GM21447 (cell line): ENCODE measurements at regions not wholly inside any gene's neighbourhood (a gene's known extent, or its start where the extent isn't known, plus 50 kb on each side); places are given as distances from the start of the nearest gene placed in this dataset.
"Not testable (repeated sequence)": the region's sequence is repeated elsewhere in the genome, so short reads cannot be mapped to it uniquely, and the experiment has no call there.

Experiments
- ATAC-seq: cut with Tn5 transposase; IDR thresholded peaks from one replicate; pipeline ENCODE4 v1.9.1; 2021; ENCODE audit not compliant: unreplicated experiment

- not testable (repeated sequence) for ATAC-seq
Observed at GRCh38 chr11:100409267-100409666, 277.8 kb upstream of the ARHGAP42 start.

GRCh38 chr11:100419518-100419917 lies 267.6 kb upstream of the ARHGAP42 start:
- no peak for ATAC-seq

GRCh38 chr11:100434821-100435641 lies 252.1 kb upstream of the ARHGAP42 start:
- ATAC-seq = no peak

- no peak for ATAC-seq
Observed at GRCh38 chr11:100438376-100438775, 248.7 kb upstream of the ARHGAP42 start.

- ATAC-seq = no peak
Observed at GRCh38 chr11:100441086-100441485, 246.0 kb upstream of the ARHGAP42 start.

GRCh38 chr11:100442017-100442416 lies 245.1 kb upstream of the ARHGAP42 start:
- no peak for ATAC-seq

GRCh38 chr11:100445231-100445735 lies 241.8 kb upstream of the ARHGAP42 start:
- no peak for ATAC-seq

GRCh38 chr11:100451801-100452460 lies 235.2 kb upstream of the ARHGAP42 start:
- ATAC-seq = not testable (repeated sequence)

- no peak for ATAC-seq
Observed at GRCh38 chr11:100459811-100460210, 227.3 kb upstream of the ARHGAP42 start.

- no peak for ATAC-seq
Observed at GRCh38 chr11:100460426-100460825, 226.7 kb upstream of the ARHGAP42 start.

GRCh38 chr11:100467821-100468508 lies 219.1 kb upstream of the ARHGAP42 start:
- ATAC-seq = no peak

GRCh38 chr11:100469835-100470234 lies 217.3 kb upstream of the ARHGAP42 start:
- no peak for ATAC-seq

GRCh38 chr11:100472727-100473389 lies 214.2 kb upstream of the ARHGAP42 start:
- ATAC-seq = no peak

- no peak for ATAC-seq
Observed at GRCh38 chr11:100473390-100473740, 213.7 kb upstream of the ARHGAP42 start.

- ATAC-seq = no peak
Observed at GRCh38 chr11:100484948-100485347, 202.1 kb upstream of the ARHGAP42 start.

- no peak for ATAC-seq
Observed at GRCh38 chr11:100498780-100499179, 188.3 kb upstream of the ARHGAP42 start.

- ATAC-seq = no peak
Observed at GRCh38 chr11:100501450-100501849, 185.6 kb upstream of the ARHGAP42 start.

GRCh38 chr11:100512475-100512874 lies 174.6 kb upstream of the ARHGAP42 start:
- no peak for ATAC-seq

GRCh38 chr11:100515087-100515486 lies 172.0 kb upstream of the ARHGAP42 start:
- ATAC-seq = no peak

GRCh38 chr11:100525197-100525596 lies 161.9 kb upstream of the ARHGAP42 start:
- ATAC-seq = no peak

GRCh38 chr11:100525635-100526034 lies 161.5 kb upstream of the ARHGAP42 start:
- ATAC-seq = no peak
